GM10266 (cell line): ENCODE measurements at regions not wholly inside any gene's neighbourhood (a gene's known extent, or its start where the extent isn't known, plus 50 kb on each side); places are given as distances from the start of the nearest gene placed in this dataset.

Experiments
- DNase-seq: peaks from one replicate; pipeline ENCODE4 v3.0.0; 2012; ENCODE audit errors: extremely low spot score
- CTCF ChIP-seq: IDR thresholded peaks from 2 replicates; pipeline ENCODE4 v1.5.1; 2012; ENCODE audit warnings: mild to moderate bottlenecking, low read depth; ENCODE audit not compliant: control insufficient read depth, insufficient read depth; ENCODE audit errors: missing control alignments

DNA sequence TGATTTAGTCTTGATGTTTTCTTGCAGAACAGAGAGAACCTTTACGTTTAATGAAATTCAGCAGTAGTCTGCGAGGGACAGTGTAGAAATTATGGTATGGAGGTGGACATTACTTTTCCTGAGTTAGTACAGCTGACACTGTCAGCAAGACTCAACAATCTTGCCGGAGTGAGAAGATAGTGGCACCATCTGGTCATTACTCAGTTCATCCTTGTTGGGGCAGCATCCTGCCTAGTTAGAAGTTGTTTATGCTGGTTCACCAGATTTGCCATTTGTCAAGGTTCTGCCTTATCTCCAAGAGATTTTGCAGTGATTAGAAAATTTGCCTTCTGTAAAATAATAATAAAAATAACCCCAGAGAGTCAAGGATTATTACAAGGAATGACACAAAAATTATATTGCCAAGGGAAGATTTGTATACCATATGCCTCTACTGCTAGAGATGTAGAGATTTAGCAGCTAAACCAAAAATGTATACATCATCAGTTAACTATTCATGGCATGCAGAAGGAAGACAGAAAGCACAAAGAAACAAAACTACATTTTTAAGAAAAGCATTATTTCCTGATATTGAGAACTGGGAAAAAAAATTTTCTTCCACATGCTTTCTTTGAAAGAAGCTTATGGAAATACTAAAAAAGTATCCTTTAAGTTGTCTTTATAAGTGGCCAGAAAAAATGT, 1967.4 kb downstream of the NCAM2 start:
- DNase-seq: no peak
- no peak for TF ChIP-seq CTCF

DNA sequence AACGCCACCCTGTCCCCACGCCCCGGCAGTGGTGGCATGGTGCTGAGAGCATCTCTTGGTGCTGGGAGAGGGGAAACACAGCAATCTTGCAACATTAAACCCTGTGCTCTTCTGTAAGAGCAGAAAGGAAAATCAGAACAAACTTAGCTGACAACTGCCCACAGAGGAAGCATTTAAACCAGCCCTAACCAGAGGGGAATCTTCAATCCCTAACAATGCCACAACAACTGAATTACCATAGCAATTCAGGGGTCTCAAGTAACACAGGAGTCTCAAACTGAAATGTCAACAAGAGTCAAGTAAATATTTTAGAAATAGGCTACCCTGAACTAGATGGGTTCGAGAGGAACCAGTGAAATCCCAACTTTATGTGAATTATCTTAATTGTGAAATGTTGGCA, 1983.6 kb downstream of the NCAM2 start:
- TF ChIP-seq CTCF: no peak
- no peak for DNase-seq

DNA sequence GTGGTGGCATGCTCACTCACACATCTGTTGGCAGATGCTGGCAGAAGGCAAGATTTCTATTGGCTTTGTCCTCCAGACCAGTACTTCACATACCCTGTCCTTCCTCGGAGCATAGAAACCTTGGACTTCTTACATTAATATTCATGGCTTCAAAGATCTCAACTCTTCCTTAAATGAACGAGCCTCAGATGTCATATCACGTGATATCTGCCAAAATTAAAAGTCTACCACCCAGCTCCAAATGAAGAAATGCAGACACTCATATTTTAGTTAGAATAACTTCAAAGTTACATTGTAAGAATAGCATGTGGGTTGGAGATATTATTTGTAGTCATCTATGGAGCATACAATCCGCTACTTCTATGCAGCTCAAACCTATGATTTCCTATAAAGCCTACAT, 1994.9 kb downstream of the NCAM2 start:
- DNase-seq: no peak
- no peak for TF ChIP-seq CTCF

DNA sequence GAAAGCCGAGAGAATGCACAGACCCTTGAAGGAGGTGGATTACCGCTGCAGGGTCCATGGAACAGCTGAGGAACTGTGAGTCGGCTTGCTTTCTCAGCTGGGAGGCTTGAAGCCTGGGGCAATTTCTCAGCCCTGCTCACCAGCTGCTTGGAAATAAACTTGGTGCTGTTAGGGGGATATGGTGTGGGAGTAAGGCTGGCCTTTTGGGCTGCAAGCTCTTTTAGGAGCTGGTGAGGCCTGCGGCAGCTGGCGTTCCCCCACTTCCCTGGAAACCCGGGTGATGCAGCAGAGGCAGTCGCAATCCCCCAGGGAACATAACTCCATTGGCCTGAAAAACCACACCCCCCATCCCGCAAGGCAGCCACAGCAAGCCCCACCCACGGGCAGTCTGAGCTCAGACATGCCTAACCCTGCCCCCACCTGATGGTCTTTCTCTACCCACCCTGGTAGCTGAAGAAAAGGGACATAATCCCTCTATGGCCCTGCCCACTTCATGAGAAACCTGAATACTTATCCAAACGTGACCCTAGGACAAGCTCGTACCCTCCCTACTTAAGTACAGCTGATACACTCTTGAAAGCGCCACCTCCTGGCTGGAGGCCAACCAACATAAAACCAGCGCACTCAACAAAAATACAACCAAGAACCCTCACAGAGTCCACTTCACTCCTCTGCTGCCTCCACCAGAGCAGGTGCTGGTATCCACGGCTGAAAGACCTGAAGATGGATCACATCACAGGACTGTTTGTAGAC, 1995.8 kb downstream of the NCAM2 start:
- no peak for DNase-seq
- no peak for TF ChIP-seq CTCF

- TF ChIP-seq CTCF: no peak
- no peak for DNase-seq
Measured at GRCh38 chr21:23003951-23004350, 2005.7 kb downstream of the NCAM2 start.

DNA sequence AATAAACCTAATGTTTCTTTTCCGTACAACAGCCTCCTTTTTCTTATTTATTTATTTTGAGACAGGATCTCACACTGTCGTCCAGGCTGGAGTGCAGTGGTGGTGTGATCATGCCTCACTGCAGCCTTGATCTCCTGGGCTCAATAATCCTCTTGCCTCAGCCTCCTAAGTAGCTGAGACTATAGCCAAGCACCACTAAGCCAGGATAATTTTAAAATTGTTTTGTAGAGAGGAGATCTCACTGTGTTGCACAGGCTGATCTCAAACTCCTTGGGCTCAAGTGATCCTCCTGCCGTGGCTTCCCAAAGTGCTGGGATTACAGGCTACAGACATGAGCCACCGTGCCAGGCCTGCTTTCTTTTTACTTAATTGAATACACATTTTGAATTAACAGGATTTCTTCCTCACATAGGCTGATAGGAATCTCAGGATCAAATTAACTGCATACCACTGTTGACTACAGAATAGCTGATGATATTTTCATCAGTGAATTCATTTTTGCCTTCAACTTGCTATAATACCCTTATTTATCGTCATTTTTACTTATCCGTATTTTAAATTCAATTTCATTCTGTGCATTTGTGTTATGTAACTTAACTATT, 2010.5 kb downstream of the NCAM2 start:
- TF ChIP-seq CTCF: no peak
- no peak for DNase-seq

DNA sequence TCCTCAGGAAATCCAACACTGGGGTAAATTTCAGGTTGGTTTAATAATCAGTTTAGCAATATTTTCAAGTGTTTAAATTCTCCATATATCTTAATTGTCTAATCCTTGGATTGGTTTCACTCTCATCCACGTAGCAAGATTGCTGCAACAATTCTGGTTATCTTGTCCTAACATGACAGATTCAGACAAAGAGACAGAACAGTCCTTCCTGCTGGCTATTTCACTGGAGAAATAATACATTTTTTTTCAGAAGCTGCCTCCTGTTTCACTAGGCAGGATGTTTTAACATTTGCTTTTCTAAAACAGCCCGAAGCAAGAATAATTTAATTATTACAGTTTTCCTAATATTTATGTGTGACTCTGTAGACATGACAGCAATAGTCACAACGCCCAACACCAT, 2011.2 kb downstream of the NCAM2 start:
- no peak for TF ChIP-seq CTCF
- no peak for DNase-seq
